ENCODE measurements at regions not wholly inside any gene's neighbourhood (a gene's known extent, or its start where the extent isn't known, plus 50 kb on each side); places are given as distances from the start of the nearest gene placed in this dataset.

- no peaks in the 10 kb centered on the region for H3K4me1 Mint-ChIP-seq
- POLR2A ChIA-PET = no interaction called here
- CTCF ChIA-PET = no interaction called here
- no peaks in the 10 kb centered on the region for H3K36me3 Mint-ChIP-seq (ENCODE audit: low read depth)
- H3K27me3 Mint-ChIP-seq = no peaks in the 10 kb centered on the region
- ATAC-seq (ENCODE audit: low read depth) = no peak
- no peak for TF ChIP-seq CTCF (IDR thresholded peaks at IDR 0.05)
- intact Hi-C loops (cut with micrococcal nuclease) = no loop called here
- H3K4me3 Mint-ChIP-seq = no peak overlapping the region
- H3K27ac Mint-ChIP-seq = no peak overlapping the region
- no peaks in the 10 kb centered on the region for H3K9me3 Mint-ChIP-seq
- no peak for DNase-seq
Measured at GRCh38 chr10:108095932-108096925, 931.7 kb upstream of the SORCS1 start.

- intact Hi-C loops (cut with micrococcal nuclease) = no loop called here
- DNase-seq (no peak), ATAC-seq (ENCODE audit: low read depth) (no peak)
- no peaks in the 10 kb centered on the region for H3K9me3 Mint-ChIP-seq
- CTCF ChIA-PET = no interaction called here
- no peaks in the 10 kb centered on the region for H3K36me3 Mint-ChIP-seq (ENCODE audit: low read depth)
- H3K4me1 Mint-ChIP-seq = no peaks in the 10 kb centered on the region
- H3K27ac Mint-ChIP-seq = no peak overlapping the region
- POLR2A ChIA-PET = no interaction called here
- no peak overlapping the region for H3K4me3 Mint-ChIP-seq
- no peak for TF ChIP-seq CTCF (IDR thresholded peaks at IDR 0.05)
- no peaks in the 10 kb centered on the region for H3K27me3 Mint-ChIP-seq
Measured at GRCh38 chr10:108090476-108091215, 926.1 kb upstream of the SORCS1 start.

GRCh38 chr10:108086502-108086901, 922.0 kb upstream of the SORCS1 start:
- CTCF ChIA-PET = no interaction called here
- ATAC-seq (ENCODE audit: low read depth) (no peak), DNase-seq (no peak)
- intact Hi-C loops (cut with micrococcal nuclease) = no loop called here
- Mint-ChIP-seq H3K36me3 (ENCODE audit: low read depth) (no peaks in the 10 kb centered on the region), H3K27me3 (no peaks in the 10 kb centered on the region), H3K27ac (no peak overlapping the region), H3K4me3 (no peak overlapping the region), H3K9me3 (no peaks in the 10 kb centered on the region), H3K4me1 (no peaks in the 10 kb centered on the region)
- TF ChIP-seq CTCF (IDR thresholded peaks at IDR 0.05) = no peak
- POLR2A ChIA-PET = no interaction called here

GRCh38 chr10:108082596-108082995, 918.1 kb upstream of the SORCS1 start:
- CTCF ChIA-PET = no interaction called here
- Mint-ChIP-seq H3K27ac (no peak overlapping the region), H3K4me3 (no peak overlapping the region), H3K27me3 (no peaks in the 10 kb centered on the region), H3K9me3 (peaks cover 2% of the 10 kb centered on the region), H3K36me3 (ENCODE audit: low read depth) (no peaks in the 10 kb centered on the region), H3K4me1 (no peaks in the 10 kb centered on the region)
- intact Hi-C loops (cut with micrococcal nuclease) = no loop called here
- POLR2A ChIA-PET = no interaction called here
- ATAC-seq (ENCODE audit: low read depth) = no peak
- no peak for TF ChIP-seq CTCF (IDR thresholded peaks at IDR 0.05)
- DNase-seq = no peak

GRCh38 chr10:108078263-108078662, 913.8 kb upstream of the SORCS1 start:
- ChIA-PET CTCF (no interaction called here), POLR2A (no interaction called here)
- Mint-ChIP-seq H3K4me3 (no peak overlapping the region), H3K9me3 (peaks cover 2% of the 10 kb centered on the region), H3K27ac (no peak overlapping the region), H3K36me3 (ENCODE audit: low read depth) (no peaks in the 10 kb centered on the region), H3K27me3 (no peaks in the 10 kb centered on the region), H3K4me1 (no peaks in the 10 kb centered on the region)
- intact Hi-C loops (cut with micrococcal nuclease) = no loop called here
- DNase-seq (no peak), ATAC-seq (ENCODE audit: low read depth) (no peak)
- TF ChIP-seq CTCF (IDR thresholded peaks at IDR 0.05) = no peak
